Nephron progenitor cell (in vitro differentiated cells): ENCODE measurements at regions not wholly inside any gene's neighbourhood (a gene's known extent, or its start where the extent isn't known, plus 50 kb on each side); places are given as distances from the start of the nearest gene placed in this dataset.

Source experiments
- DNase-seq: peaks from one replicate; pipeline ENCODE4 v3.0.0; 2021
- H3K27ac Mint-ChIP-seq: 2 replicates; pipeline ENCODE4 v1.8.0; 2021; ENCODE audit warnings: mild to moderate bottlenecking, moderate library complexity, mixed read lengths
- H3K27me3 Mint-ChIP-seq: 2 replicates; pipeline ENCODE4 v1.8.0; 2021; ENCODE audit warnings: mild to moderate bottlenecking, low read depth, mixed read lengths; ENCODE audit not compliant: poor library complexity
- H3K36me3 Mint-ChIP-seq: 2 replicates; pipeline ENCODE4 v1.8.0; 2021; ENCODE audit warnings: low read depth, mixed read lengths
- H3K4me1 Mint-ChIP-seq: 2 replicates; pipeline ENCODE4 v1.8.0; 2021; ENCODE audit warnings: mixed read lengths
- H3K4me3 Mint-ChIP-seq: 2 replicates; pipeline ENCODE4 v1.8.0; 2021; ENCODE audit warnings: mild to moderate bottlenecking, moderate library complexity, mixed read lengths
- H3K9me3 Mint-ChIP-seq: 2 replicates; pipeline ENCODE4 v1.8.0; 2021; ENCODE audit warnings: mild to moderate bottlenecking, moderate library complexity, mixed read lengths
- TF ChIP-seq, protein P1 (sequence below): fragments of 200-600 bp; sonication (generic); IDR thresholded peaks from 2 replicates; pipeline ENCODE4 v1.5.0; 2021; ENCODE audit warnings: antibody characterized with exemption

- Mint-ChIP-seq H3K4me1 (peaks cover 28% of the 10 kb centered on the region), H3K36me3 (peaks cover 7% of the 10 kb centered on the region), H3K27ac (peak overlapping the region; percentile 46), H3K27me3 (peaks cover 3% of the 10 kb centered on the region), H3K4me3 (no peak overlapping the region), H3K9me3 (peaks cover 10% of the 10 kb centered on the region)
- TF ChIP-seq, protein P1, sequence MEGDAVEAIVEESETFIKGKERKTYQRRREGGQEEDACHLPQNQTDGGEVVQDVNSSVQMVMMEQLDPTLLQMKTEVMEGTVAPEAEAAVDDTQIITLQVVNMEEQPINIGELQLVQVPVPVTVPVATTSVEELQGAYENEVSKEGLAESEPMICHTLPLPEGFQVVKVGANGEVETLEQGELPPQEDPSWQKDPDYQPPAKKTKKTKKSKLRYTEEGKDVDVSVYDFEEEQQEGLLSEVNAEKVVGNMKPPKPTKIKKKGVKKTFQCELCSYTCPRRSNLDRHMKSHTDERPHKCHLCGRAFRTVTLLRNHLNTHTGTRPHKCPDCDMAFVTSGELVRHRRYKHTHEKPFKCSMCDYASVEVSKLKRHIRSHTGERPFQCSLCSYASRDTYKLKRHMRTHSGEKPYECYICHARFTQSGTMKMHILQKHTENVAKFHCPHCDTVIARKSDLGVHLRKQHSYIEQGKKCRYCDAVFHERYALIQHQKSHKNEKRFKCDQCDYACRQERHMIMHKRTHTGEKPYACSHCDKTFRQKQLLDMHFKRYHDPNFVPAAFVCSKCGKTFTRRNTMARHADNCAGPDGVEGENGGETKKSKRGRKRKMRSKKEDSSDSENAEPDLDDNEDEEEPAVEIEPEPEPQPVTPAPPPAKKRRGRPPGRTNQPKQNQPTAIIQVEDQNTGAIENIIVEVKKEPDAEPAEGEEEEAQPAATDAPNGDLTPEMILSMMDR, result no peak
- no peak for DNase-seq
These were observed 229.1 kb upstream of the ADAMTS9 start for GRCh38 chr3:64916937-64917336.

DNA sequence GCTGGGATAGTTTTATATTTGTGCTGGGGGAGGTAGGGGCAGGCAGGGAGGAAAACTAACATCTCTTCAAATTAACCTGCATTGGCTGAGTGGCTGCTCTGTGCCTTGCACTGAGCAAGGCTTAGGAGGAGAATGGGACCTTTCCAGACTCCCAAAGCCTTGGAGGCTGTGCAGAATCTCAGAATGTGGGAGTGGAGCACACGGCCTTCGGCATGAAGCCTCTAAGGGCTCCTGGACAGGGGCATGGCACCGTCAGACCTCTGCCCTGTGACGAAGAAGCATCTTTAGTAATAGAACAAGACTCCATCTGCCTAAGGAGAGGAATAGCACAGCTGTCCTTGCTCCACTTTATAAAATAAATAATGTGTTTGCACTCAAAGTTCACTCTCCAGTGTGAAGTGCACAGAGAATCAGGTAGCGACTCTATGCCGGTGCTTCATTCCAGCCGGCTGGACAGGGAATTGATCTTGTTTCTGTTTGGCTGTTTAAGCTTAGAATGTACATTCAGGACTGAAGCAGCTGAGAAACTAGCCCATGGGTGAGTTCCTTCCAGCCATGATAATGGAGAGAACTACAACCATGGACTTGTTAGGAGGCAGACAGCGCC lies 228.5 kb upstream of the ADAMTS9 start:
- Mint-ChIP-seq H3K36me3 (peaks cover 7% of the 10 kb centered on the region), H3K4me3 (no peak overlapping the region), H3K4me1 (peaks cover 28% of the 10 kb centered on the region), H3K27me3 (peaks cover 3% of the 10 kb centered on the region), H3K27ac (peak overlapping the region; percentile 74), H3K9me3 (peaks cover 10% of the 10 kb centered on the region)
- TF ChIP-seq, protein P1, result no peak
- DNase-seq, result no peak

GRCh38 chr3:64915778-64916177 lies 228.0 kb upstream of the ADAMTS9 start:
- no peak for DNase-seq
- H3K27ac Mint-ChIP-seq, result no peak overlapping the region
- H3K27me3 Mint-ChIP-seq, result peaks cover 3% of the 10 kb centered on the region
- H3K4me3 Mint-ChIP-seq, result no peak overlapping the region
- TF ChIP-seq, protein P1, result no peak
- peaks cover 7% of the 10 kb centered on the region for H3K36me3 Mint-ChIP-seq
- peaks cover 10% of the 10 kb centered on the region for H3K9me3 Mint-ChIP-seq
- H3K4me1 Mint-ChIP-seq, result peaks cover 28% of the 10 kb centered on the region

DNA sequence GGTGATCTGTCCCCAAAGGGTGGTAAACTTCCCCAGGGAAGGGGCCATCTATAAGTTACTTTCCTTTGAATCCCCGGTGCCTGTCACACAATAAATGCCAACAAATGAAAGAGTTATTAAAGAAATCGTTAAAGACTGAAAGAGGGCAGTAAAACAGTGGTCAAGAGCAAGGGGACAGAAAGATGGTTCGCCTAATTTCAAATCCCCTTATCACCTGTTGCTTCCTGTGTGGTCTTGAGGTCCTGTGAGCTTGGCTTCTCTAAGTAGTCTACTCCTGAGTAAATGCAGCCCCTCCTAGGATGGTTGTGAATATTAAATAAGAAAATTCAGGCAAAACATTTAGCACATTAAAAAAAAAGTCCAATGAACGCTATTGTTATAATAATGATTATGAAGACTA lies 225.7 kb upstream of the ADAMTS9 start:
- Mint-ChIP-seq H3K27me3 (peaks cover 7% of the 10 kb centered on the region), H3K36me3 (peaks cover 7% of the 10 kb centered on the region), H3K4me1 (peaks cover 44% of the 10 kb centered on the region), H3K9me3 (peaks cover 10% of the 10 kb centered on the region), H3K4me3 (no peak overlapping the region), H3K27ac (no peak overlapping the region)
- TF ChIP-seq, protein P1, result no peak
- DNase-seq, result no peak

GRCh38 chr3:64911138-64911537 lies 223.3 kb upstream of the ADAMTS9 start:
- Mint-ChIP-seq H3K27me3 (peaks cover 7% of the 10 kb centered on the region), H3K9me3 (peaks cover 10% of the 10 kb centered on the region), H3K36me3 (peaks cover 7% of the 10 kb centered on the region), H3K27ac (no peak overlapping the region), H3K4me3 (no peak overlapping the region), H3K4me1 (peaks cover 43% of the 10 kb centered on the region)
- DNase-seq, result no peak
- TF ChIP-seq, protein P1, result no peak

DNA sequence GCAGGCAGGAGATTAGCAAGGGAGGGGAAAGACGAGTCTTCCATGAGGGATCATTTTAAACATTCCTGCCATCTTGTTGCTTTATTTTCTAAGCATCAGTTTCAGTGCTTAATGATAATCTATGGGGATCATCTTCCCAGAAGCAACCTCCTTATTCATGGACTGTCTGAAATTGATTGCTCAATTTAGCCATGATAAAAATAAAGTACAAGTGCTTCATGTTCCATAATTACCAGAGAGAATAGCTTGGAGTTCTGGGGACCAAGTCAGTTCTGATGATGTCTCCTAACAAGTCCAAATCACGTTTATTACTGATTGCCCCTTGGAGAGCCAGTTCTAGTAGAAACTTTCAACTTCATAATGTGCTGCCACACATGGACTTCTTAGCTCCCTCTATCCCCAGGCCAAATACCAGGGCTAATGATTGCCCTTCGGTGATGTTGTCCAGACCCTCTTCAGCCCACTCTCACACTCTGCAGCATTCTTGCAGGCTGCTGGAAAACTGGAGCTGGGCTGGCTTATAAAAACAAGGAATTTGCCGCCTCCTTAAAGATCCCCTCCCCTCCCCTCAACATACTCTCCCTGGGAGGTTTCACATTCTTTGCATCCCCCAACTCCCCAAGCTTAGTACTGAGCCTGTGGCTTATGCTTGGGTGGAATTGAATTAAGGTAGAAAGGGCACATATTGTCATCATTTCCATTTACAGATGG lies 222.1 kb upstream of the ADAMTS9 start:
- peaks cover 45% of the 10 kb centered on the region for H3K4me1 Mint-ChIP-seq
- TF ChIP-seq, protein P1, result no peak
- no peak overlapping the region for H3K27ac Mint-ChIP-seq
- DNase-seq, result no peak
- H3K4me3 Mint-ChIP-seq, result no peak overlapping the region
- H3K36me3 Mint-ChIP-seq, result peaks cover 7% of the 10 kb centered on the region
- H3K27me3 Mint-ChIP-seq, result peaks cover 7% of the 10 kb centered on the region
- peaks cover 10% of the 10 kb centered on the region for H3K9me3 Mint-ChIP-seq
